BE2C (cell line): ENCODE measurements at regions not wholly inside any gene's neighbourhood (a gene's known extent, or its start where the extent isn't known, plus 50 kb on each side); places are given as distances from the start of the nearest gene placed in this dataset.

ENCODE experiments used
- DNase-seq: peaks from one replicate; pipeline ENCODE4 v3.0.0-alpha.2; 2020
- H3K27me3 ChIP-seq: fragments of 250-450 bp; sonication (Bioruptor Pico); 2 replicates; pipeline ENCODE4 v1.5.1; 2020; ENCODE audit warnings: mild to moderate bottlenecking
- H3K36me3 ChIP-seq: fragments of 250-450 bp; sonication (Bioruptor Pico); 2 replicates; pipeline ENCODE4 v1.5.1; 2020; ENCODE audit warnings: mild to moderate bottlenecking
- H3K4me1 ChIP-seq: fragments of 250-450 bp; sonication (Bioruptor Pico); 2 replicates; pipeline ENCODE4 v1.5.1; 2020
- H3K4me3 ChIP-seq: 2 replicates; pipeline ENCODE4 v1.5.1; 2011; ENCODE audit warnings: low read depth, low read length
- H3K9me3 ChIP-seq: fragments of 250-450 bp; sonication (Bioruptor Pico); 2 replicates; pipeline ENCODE4 v1.5.1; 2020
- CTCF ChIP-seq: IDR thresholded peaks from 2 replicates; pipeline ENCODE4 v1.5.1; 2012; ENCODE audit warnings: mild to moderate bottlenecking, low read depth, low read length

- TF ChIP-seq CTCF, result no peak
- Histone ChIP-seq H3K4me3 (no peak overlapping the region), H3K27me3 (no peaks in the 10 kb centered on the region), H3K36me3 (no peaks in the 10 kb centered on the region), H3K9me3 (no peaks in the 10 kb centered on the region), H3K4me1 (no peaks in the 10 kb centered on the region)
- DNase-seq, result no peak
These were observed 1316.2 kb downstream of the CDH8 start for GRCh38 chr16:60720060-60720459.

- Histone ChIP-seq H3K9me3 (no peaks in the 10 kb centered on the region; the same call in 1 of the 2 replicates), H3K4me1 (no peaks in the 10 kb centered on the region), H3K36me3 (no peaks in the 10 kb centered on the region), H3K27me3 (no peaks in the 10 kb centered on the region), H3K4me3 (no peak overlapping the region)
- no peak for TF ChIP-seq CTCF
- DNase-seq, result no peak
These were observed 1318.4 kb downstream of the CDH8 start for GRCh38 chr16:60717808-60718207.

GRCh38 chr16:60712144-60712543 is 1324.1 kb downstream of the CDH8 start:
- Histone ChIP-seq H3K4me1 (no peaks in the 10 kb centered on the region), H3K9me3 (no peaks in the 10 kb centered on the region; the same call in 1 of the 2 replicates), H3K4me3 (no peak overlapping the region), H3K36me3 (no peaks in the 10 kb centered on the region), H3K27me3 (no peaks in the 10 kb centered on the region)
- DNase-seq, result no peak
- no peak for TF ChIP-seq CTCF

- Histone ChIP-seq H3K4me1 (no peaks in the 10 kb centered on the region), H3K36me3 (no peaks in the 10 kb centered on the region), H3K9me3 (no peaks in the 10 kb centered on the region), H3K27me3 (no peaks in the 10 kb centered on the region), H3K4me3 (no peak overlapping the region)
- no peak for DNase-seq
- TF ChIP-seq CTCF, result no peak
These were observed 1331.5 kb downstream of the CDH8 start for GRCh38 chr16:60704726-60705125.

- DNase-seq, result no peak
These were observed 1333.1 kb downstream of the CDH8 start for GRCh38 chr16:60703096-60703495.

GRCh38 chr16:60686824-60687223 is 1349.4 kb downstream of the CDH8 start:
- TF ChIP-seq CTCF, result 0 out of 2 replicates have a peak, but pooled peaks have one; percentile 14
- no peaks in the 10 kb centered on the region; the same call in 1 of the 2 replicates for H3K9me3 ChIP-seq
- H3K36me3 ChIP-seq, result no peaks in the 10 kb centered on the region
- DNase-seq, result no peak
- H3K4me3 ChIP-seq, result no peak overlapping the region
- H3K4me1 ChIP-seq, result no peaks in the 10 kb centered on the region
- no peaks in the 10 kb centered on the region for H3K27me3 ChIP-seq

More at GRCh38 chr16:60703096-60703495, 1333.1 kb downstream of the CDH8 start:
- no peak overlapping the region for H3K4me3 ChIP-seq
- TF ChIP-seq CTCF, result no peak
- H3K4me1 ChIP-seq, result no peaks in the 10 kb centered on the region
- no peaks in the 10 kb centered on the region for H3K9me3 ChIP-seq
- H3K36me3 ChIP-seq, result no peaks in the 10 kb centered on the region
- no peaks in the 10 kb centered on the region for H3K27me3 ChIP-seq
